Muscle of leg (tissue), 3 donors: ENCODE measurements at regions not wholly inside any gene's neighbourhood (a gene's known extent, or its start where the extent isn't known, plus 50 kb on each side); places are given as distances from the start of the nearest gene placed in this dataset.
"Not testable (repeated sequence)": the region's sequence is repeated elsewhere in the genome, so short reads cannot be mapped to it uniquely, and the experiment has no call there.

Experiments
- DNase-seq: peaks from one replicate; pipeline ENCODE4 v3.0.0; 2013
- H3K27ac ChIP-seq: one replicate; pipeline ENCODE4 v1.5.1; 2013; ENCODE audit warnings: mild to moderate bottlenecking, low read length, control low read depth
- H3K27me3 ChIP-seq: one replicate; pipeline ENCODE4 v1.6.1; 2013; ENCODE audit warnings: low read length; ENCODE audit not compliant: control insufficient read depth, insufficient read depth
- H3K36me3 ChIP-seq: one replicate; pipeline ENCODE4 v1.6.1; 2013; ENCODE audit warnings: low read length; ENCODE audit not compliant: control insufficient read depth, insufficient read depth
- H3K4me1 ChIP-seq: one replicate; pipeline ENCODE4 v1.6.1; 2013; ENCODE audit warnings: low read length; ENCODE audit not compliant: control insufficient read depth, insufficient read depth
- H3K4me3 ChIP-seq: one replicate; pipeline ENCODE4 v1.5.1; 2013; ENCODE audit warnings: low read length, control low read depth
- H3K9me3 ChIP-seq: replicated peaks from 2 replicates; pipeline ENCODE4 v1.6.1; 2013; ENCODE audit warnings: low read depth, low read length; ENCODE audit not compliant: control insufficient read depth
- WGBS: methylation state at CpG from one replicate; pipeline ENCODE4 v1.1.5; 2013; ENCODE audit warnings: missing lambda C conversion rate; ENCODE audit not compliant: insufficient coverage; 5-methylcytosine and 5-hydroxymethylcytosine counted together

DNA sequence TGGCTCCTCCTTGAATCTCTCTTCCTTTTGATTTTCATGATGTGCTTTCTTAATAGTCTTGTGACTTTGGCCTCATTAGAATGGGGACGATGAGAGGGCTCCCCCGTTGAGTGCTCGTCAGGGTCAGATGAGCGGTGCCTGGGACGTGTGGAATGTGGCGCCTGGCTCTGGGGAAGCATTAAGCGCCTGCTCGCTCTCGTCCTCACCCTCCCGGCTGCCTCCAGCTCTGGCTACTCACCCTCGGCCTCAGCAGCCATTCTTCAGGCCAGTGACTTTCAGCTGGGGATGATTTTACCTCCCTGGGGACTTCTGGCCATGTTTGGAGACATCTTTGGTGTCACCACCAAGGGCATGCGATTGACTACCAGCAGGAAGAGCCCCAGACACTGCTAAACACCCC is 69.7 kb downstream of the RPS6KA4 start:
- Histone ChIP-seq H3K36me3 (no peaks in the 10 kb centered on the region), H3K4me3 (no peak overlapping the region), H3K4me1 (peaks cover 2% of the 10 kb centered on the region), H3K27ac (no peak overlapping the region), H3K9me3 (peaks cover 5% of the 10 kb centered on the region), H3K27me3 (peaks cover 4% of the 10 kb centered on the region)
- WGBS: 46% methylated on average over 9 of the region's 12 CpGs
- no peak for DNase-seq

DNA sequence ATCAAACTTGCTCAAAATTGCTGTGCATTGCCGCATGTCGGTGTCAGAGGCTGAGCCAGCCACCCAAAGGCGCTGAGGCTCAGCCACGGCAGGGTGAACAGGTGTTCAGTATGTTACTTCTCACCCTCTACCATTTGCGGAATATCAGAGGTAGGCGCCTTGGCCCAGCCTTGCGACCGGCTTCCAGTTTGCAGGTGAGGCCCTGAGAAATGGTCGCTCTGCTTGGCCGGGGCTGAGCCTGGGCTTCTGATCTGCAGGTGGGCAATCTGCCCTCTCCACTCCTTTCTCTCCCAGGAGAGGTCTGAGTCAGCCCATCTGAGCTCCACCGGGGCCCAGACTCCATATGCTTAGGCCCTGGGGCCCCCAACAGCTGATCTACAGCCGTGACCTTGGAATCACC is 71.0 kb downstream of the RPS6KA4 start:
- Histone ChIP-seq H3K27ac (no peak overlapping the region), H3K4me3 (no peak overlapping the region), H3K4me1 (peaks cover 2% of the 10 kb centered on the region), H3K9me3 (peaks cover 5% of the 10 kb centered on the region), H3K27me3 (peaks cover 4% of the 10 kb centered on the region), H3K36me3 (no peaks in the 10 kb centered on the region)
- no peak for DNase-seq
- WGBS: 76% methylated on average over 12 of the region's 12 CpGs

DNA sequence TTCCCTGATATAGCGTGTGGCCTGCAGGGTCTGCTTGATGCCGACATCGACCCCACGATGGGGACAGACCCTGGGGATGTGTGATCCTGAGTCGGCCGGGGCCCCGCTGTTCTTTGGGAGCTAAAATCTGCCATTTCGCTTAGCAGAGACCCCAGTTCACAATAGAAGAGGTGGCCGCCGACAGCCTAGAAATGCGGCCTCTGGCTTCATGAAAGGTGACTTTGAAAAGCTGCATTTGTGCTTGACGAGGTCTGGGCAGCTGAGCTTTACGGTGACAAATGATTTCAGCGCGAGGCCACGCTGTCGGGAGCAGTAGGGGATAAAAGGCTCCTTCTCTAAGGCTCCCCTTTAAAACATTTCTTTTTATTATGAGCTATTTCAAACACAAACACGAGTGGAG is 71.7 kb downstream of the RPS6KA4 start:
- peaks cover 2% of the 10 kb centered on the region for H3K4me1 ChIP-seq
- no peaks in the 10 kb centered on the region for H3K36me3 ChIP-seq
- no peak overlapping the region for H3K4me3 ChIP-seq
- H3K27me3 ChIP-seq: peaks cover 2% of the 10 kb centered on the region
- peaks cover 5% of the 10 kb centered on the region for H3K9me3 ChIP-seq
- WGBS: 52% methylated on average over 13 of the region's 18 CpGs
- DNase-seq: no peak
- H3K27ac ChIP-seq: no peak overlapping the region

DNA sequence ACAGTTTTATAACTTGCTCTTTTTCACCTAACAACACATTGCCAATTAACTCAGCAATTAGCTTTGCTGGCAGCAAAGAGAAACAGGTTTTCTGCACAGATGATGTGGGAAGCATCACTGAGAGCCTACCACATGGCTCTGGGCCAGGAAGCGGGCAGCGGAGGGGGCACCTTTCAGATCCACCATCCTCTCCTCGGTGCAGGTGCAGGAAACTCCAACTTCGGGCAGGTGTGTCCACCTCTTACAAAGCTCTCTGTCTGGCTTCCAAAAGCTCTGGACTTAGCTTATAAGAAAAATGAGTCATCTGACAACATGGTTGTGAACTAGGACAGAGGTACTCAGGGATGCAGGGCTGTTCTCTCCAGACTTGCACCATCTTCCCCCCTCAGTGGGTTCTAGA is 77.0 kb downstream of the RPS6KA4 start:
- H3K27me3 ChIP-seq: peaks cover 12% of the 10 kb centered on the region
- peaks cover 2% of the 10 kb centered on the region for H3K4me1 ChIP-seq
- WGBS: 40% methylated on average over 1 of the region's 4 CpGs
- peaks cover 5% of the 10 kb centered on the region for H3K9me3 ChIP-seq
- no peak overlapping the region for H3K27ac ChIP-seq
- H3K36me3 ChIP-seq: no peaks in the 10 kb centered on the region
- no peak for DNase-seq
- no peak overlapping the region for H3K4me3 ChIP-seq

DNA sequence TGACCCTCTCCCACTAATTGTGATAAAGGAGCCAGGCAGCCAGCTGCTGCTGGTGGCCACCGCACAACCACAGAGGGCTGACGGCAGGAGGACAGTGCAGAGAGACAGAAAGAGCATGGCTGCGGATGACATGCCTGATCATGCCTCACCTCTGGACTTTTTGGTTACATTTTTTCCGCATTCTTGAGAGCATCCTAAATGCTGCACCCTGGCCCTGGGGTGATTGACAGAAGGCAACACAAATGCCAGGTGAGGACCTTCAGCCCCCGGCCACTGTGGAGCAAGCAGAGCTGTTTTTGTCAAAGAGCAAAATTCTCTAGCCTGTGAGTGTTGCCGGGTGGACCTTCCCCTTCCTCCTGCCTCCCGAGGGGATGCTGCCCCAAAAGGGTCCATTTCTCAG is 78.5 kb downstream of the RPS6KA4 start:
- peaks cover 14% of the 10 kb centered on the region for H3K27me3 ChIP-seq
- no peaks in the 10 kb centered on the region for H3K36me3 ChIP-seq
- H3K4me3 ChIP-seq: no peak overlapping the region
- H3K4me1 ChIP-seq: peaks cover 2% of the 10 kb centered on the region
- H3K27ac ChIP-seq: no peak overlapping the region
- WGBS: 76% methylated on average over 5 of the region's 7 CpGs
- no peak for DNase-seq
- H3K9me3 ChIP-seq: peaks cover under 1% of the 10 kb centered on the region

DNA sequence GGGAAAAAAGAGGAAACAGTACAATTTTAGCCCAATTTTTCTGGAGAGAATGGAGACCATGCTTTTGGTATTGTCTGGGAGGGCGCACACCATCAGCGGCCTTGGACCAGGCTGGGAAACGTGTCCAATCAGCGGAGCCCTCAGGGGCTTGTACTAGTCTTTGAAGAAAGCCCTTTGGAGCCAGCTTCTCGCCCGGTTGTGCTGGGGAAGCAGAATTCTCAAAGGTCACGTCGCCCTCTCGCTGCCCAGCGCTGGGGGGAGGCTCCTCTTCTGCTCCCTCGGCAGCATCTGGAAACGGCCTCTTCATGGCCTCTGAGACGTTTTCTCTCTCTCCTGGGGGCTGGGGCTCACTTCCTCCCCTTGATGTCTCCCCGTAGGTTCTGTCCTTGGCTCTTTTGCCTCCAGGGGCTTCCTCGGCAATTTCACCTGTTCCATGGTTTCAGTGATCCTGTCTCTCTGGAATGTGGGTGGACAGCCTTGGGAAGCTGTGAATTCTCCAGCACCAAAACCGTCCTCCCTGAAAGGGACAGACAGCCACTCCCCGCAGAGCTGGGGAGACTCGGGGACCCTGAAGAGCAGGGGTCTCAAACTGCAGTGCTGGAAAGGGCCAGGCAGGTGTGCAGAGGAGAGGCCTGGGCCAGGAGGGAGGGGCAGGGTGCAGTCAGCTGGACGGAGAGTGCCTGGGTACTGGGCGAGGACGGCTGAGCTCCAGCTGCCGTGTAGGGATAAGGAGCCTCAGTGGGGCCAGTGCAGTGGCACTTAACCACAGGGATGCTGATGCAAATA is 80.2 kb downstream of the RPS6KA4 start:
- H3K27ac ChIP-seq: no peak overlapping the region
- WGBS: 39% methylated on average over 17 of the region's 22 CpGs
- H3K4me1 ChIP-seq: peaks cover 2% of the 10 kb centered on the region
- no peaks in the 10 kb centered on the region for H3K36me3 ChIP-seq
- H3K9me3 ChIP-seq: no peaks in the 10 kb centered on the region
- no peak for DNase-seq
- H3K27me3 ChIP-seq: peaks cover 16% of the 10 kb centered on the region
- H3K4me3 ChIP-seq: no peak overlapping the region

DNA sequence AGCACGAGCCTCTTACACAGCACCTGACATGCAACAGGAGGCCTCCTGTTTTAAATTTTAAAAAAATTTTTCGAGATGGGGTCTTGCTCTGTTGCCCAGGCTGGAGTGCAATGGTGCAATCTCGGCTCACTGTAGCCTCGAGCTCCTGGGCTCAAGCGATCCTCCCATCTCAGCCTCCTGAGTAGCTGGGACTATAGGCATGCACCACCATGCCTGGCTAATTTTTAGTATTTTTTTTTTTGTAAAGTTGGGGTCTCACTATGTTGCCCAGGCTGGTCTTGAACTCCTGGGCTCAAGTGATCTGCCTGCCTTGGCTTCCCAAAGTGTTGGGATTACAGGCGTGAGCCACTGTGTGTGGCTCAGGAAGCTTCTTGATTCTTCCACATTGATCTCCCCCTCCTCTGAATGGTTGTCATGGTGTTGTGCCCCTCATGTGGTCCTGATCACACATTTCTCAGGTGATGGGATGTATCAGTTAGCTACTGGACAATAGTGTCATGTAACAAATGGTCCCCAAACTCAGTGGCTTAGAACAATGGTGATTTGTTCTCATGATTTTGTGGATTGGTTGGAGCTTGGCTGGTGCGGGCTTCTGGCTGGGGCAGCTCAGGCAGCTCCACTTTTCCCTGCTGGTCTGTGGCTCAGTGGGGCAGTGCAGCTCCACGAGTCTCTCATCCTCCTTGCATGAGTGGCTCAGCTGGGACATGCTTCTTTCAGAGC is 81.0 kb downstream of the RPS6KA4 start:
- not testable (repeated sequence) for H3K9me3 ChIP-seq, H3K36me3 ChIP-seq, H3K27ac ChIP-seq, H3K4me3 ChIP-seq, H3K4me1 ChIP-seq, DNase-seq
- peaks cover 16% of the 10 kb centered on the region for H3K27me3 ChIP-seq
- 86% methylated on average over 3 of the region's 8 CpGs for WGBS

DNA sequence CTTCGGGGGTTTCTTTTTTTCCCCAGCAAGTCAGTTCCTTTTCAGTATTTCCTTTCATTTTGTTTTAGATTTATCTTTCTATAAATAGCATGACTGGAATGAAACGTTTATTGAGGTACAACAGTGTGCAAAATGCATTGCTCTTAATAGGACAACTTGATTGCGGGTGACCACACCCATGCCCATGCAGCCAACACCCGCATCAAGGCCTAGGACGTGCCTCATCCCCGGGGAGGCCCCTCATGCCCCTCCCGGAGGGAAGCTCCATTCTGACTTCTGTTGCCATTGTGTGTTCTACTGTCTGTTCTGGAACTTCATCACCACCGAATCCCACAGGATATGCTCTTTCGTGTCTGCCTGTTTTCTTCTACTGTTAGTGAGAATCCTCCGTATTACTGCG is 82.2 kb downstream of the RPS6KA4 start:
- Histone ChIP-seq H3K36me3 (no peaks in the 10 kb centered on the region), H3K27ac (no peak overlapping the region), H3K27me3 (peaks cover 16% of the 10 kb centered on the region), H3K9me3 (no peaks in the 10 kb centered on the region), H3K4me1 (peaks cover 5% of the 10 kb centered on the region), H3K4me3 (no peak overlapping the region)
- 58% methylated on average over 6 of the region's 11 CpGs for WGBS
- no peak for DNase-seq

DNA sequence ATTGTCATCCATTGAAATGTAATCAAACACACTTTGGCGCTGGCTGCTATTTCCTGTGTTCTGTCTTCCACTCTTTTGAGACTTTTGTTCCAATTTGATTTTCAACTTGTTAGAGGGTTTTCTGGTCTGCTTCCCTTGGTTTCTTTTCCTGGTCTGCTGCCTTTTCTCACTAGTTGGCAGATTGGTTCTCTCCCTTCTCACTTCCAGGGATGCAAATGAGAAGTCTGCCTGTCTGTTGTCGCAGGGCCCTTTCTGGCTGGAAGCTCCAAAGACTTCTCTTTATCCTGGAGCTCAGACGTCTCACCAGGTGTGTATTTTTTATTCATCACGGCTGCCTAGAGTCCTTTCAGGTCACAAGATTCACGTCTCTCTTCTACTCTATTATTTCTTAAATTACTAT is 84.0 kb downstream of the RPS6KA4 start:
- Histone ChIP-seq H3K27me3 (peaks cover 12% of the 10 kb centered on the region), H3K27ac (no peak overlapping the region)

DNA sequence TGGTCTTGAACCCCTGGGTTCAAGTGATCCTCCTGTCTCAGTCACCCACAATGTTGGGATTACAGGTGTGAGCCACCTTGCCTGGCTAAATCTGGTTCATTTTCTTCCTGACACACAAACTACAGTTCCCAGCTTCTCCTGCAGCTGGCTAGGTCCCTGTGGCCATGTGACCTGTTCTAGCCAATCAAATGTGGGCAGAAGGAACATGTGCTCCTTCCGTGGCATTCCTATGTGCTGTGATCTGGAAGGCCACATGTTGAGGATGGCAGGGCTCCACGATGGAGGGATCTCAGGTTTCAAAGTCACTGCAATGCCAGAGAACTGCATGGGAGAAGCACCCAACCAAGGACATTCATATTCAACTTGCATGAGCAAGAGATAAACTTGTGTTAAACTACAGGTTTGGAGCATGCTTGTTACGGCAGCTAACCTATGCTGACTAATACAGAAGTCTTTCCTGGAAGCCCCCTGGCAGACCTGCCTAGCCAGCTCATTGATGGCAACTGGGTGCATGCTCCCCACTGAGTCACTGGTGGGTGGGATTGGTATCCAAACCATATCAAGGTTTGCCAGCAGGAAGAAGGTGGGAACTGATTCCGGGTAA is 86.0 kb downstream of the RPS6KA4 start:
- H3K9me3 ChIP-seq: no peaks in the 10 kb centered on the region
- H3K27ac ChIP-seq: no peak overlapping the region
- peak; percentile 35 for DNase-seq
- peaks cover 19% of the 10 kb centered on the region for H3K27me3 ChIP-seq
- WGBS: 51% methylated on average over 3 of the region's 4 CpGs
- no peak overlapping the region for H3K4me3 ChIP-seq
- peaks cover 25% of the 10 kb centered on the region for H3K4me1 ChIP-seq
- H3K36me3 ChIP-seq: no peaks in the 10 kb centered on the region

More for the DNA sequence above, 84.0 kb downstream of the RPS6KA4 start:
- H3K4me3 ChIP-seq: no peak overlapping the region
- H3K36me3 ChIP-seq: no peaks in the 10 kb centered on the region
- WGBS: 67% methylated on average over 4 of the region's 5 CpGs
- H3K9me3 ChIP-seq: no peaks in the 10 kb centered on the region
- no peak for DNase-seq
- peaks cover 9% of the 10 kb centered on the region for H3K4me1 ChIP-seq
